ENCODE measurements at regions not wholly inside any gene's neighbourhood (a gene's known extent, or its start where the extent isn't known, plus 50 kb on each side); places are given as distances from the start of the nearest gene placed in this dataset.

GRCh38 chr13:97660594-97661260 lies 226.8 kb downstream of the RAP2A start:
- TF ChIP-seq POLR2AphosphoS5 (IDR thresholded peaks at IDR 0.05; ENCODE audit: low read depth, low read length) (no peak), IRF3 (IDR thresholded peaks at IDR 0.05; ENCODE audit: low read depth, low read length) (no peak), NFIC (IDR thresholded peaks at IDR 0.05; ENCODE audit: borderline replicate concordance) (no peak), EZH2phosphoT487 (IDR thresholded peaks at IDR 0.05; ENCODE audit: borderline replicate concordance, low read depth) (no peak), MAX (IDR thresholded peaks at IDR 0.05; ENCODE audit: low read depth) (no peak), RXRA (IDR thresholded peaks at IDR 0.05; ENCODE audit: borderline replicate concordance, low read depth) (no peak), CTCF (IDR thresholded peaks at IDR 0.05) (no peak), FOXM1 (IDR thresholded peaks at IDR 0.05; ENCODE audit: low read depth) (no peak), YY1 (IDR thresholded peaks at IDR 0.05; ENCODE audit: low read depth) (no peak), RCOR1 (IDR thresholded peaks at IDR 0.05; ENCODE audit: low read length) (no peak)
